ENCODE measurements at regions not wholly inside any gene's neighbourhood (a gene's known extent, or its start where the extent isn't known, plus 50 kb on each side); places are given as distances from the start of the nearest gene placed in this dataset.

DNA sequence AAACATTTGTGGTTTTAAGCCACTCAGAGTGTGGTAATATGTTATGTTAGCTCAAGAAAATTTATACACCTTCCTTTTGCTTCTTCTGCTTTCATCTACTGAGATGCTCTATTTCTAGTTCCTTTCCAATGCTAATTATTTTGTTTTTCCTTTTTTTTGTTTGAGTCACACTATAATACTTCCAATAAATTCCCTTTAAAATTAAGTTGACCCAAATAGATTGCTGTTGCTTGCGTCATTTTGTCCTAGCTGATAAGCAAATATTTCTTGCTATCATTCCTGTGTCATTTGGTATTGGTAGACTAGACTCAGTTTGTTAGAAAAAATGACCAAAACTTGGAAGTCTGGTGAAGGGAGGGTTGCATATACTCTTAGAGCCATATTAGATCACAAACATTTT is 437.0 kb upstream of the CNTN6 start:
- DNase-seq (ENCODE audit: low read depth) = no peak
- TF ChIP-seq CTCF (conservative IDR thresholded peaks at IDR 0.05; ENCODE audit: low read depth, low read length) = no peak
- no peak overlapping the region for H3K4me3 ChIP-seq (ENCODE audit: low read length)

GRCh38 chr3:661356-661755 is 431.5 kb upstream of the CNTN6 start:
- no peak for DNase-seq (ENCODE audit: low read depth)
- no peak overlapping the region for H3K4me3 ChIP-seq (ENCODE audit: low read length)
- TF ChIP-seq CTCF (conservative IDR thresholded peaks at IDR 0.05; ENCODE audit: low read depth, low read length) = no peak

GRCh38 chr3:674116-674515 is 418.7 kb upstream of the CNTN6 start:
- H3K4me3 ChIP-seq (ENCODE audit: low read length) = no peak overlapping the region
- DNase-seq (ENCODE audit: low read depth) = no peak

DNA sequence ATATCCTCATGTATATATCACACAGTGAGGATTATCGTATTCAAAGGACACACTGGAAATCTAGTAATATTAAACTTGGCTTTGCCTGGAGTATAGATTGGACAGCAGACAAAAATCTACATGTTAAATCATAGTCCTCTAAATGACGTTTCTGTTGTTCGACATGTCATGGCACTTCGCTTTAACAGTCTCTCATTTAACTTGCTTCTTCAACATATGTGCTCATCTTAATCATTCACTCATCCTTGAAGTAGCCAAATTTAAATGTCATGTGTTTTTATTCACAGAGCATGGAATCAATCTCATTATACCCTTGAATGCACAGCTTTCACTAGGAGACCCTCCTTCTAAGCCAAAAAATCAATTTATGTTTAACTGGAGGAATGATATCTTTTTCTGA is 417.0 kb upstream of the CNTN6 start:
- H3K4me3 ChIP-seq (ENCODE audit: low read length) = no peak overlapping the region
- TF ChIP-seq CTCF (conservative IDR thresholded peaks at IDR 0.05; ENCODE audit: low read depth, low read length) = no peak
- no peak for DNase-seq (ENCODE audit: low read depth)

More at GRCh38 chr3:674116-674515, 418.7 kb upstream of the CNTN6 start:
- no peak for TF ChIP-seq CTCF (conservative IDR thresholded peaks at IDR 0.05; ENCODE audit: low read depth, low read length)

- no peak for TF ChIP-seq CTCF (conservative IDR thresholded peaks at IDR 0.05; ENCODE audit: low read depth, low read length)
- no peak overlapping the region for H3K4me3 ChIP-seq (ENCODE audit: low read length)
- no peak for DNase-seq (ENCODE audit: low read depth)
Measured at GRCh38 chr3:683770-684169, 409.1 kb upstream of the CNTN6 start.

DNA sequence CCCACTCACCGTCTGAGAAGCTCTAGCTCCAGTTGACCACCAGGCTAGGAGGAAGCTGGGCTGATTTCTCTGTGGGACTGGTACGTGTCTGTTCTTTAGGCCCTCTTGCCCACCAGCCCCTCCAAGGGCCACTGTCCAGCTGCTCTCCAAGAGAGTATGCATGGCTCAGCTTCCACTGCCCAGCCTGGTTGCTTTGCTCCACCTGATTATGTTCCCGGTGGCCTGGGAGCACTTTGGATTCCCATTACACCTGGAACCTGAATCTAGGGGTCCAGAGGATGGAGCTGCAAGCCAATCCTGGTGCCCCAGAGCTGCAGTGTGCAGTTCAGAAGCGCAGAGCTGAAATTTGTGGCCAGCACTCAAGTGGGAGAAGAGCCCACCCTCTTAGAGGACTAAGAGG is 402.1 kb upstream of the CNTN6 start:
- TF ChIP-seq CTCF (conservative IDR thresholded peaks at IDR 0.05; ENCODE audit: low read depth, low read length) = no peak
- DNase-seq (ENCODE audit: low read depth) = no peak
- H3K4me3 ChIP-seq (ENCODE audit: low read length) = no peak overlapping the region

DNA sequence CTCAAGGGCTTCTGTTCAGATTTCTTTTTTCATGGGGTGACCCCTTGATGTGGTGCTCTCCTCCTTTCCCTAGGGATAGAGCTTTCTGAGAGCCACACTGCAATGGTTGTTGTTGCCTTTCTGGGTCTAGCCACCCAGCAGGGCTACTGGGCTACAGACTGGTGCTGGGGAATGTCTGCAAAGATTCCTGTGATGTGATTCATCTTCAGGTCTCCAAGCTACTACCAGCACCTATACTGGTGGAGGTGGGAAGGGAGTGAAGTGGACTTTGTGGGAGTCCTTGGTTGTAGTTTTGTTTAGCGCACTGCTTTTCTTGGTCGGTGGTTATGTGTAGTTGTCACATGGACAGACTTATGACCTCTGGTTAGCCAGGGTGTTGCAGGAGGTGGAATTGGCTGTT is 392.3 kb upstream of the CNTN6 start:
- DNase-seq (ENCODE audit: low read depth) = no peak
- no peak for TF ChIP-seq CTCF (conservative IDR thresholded peaks at IDR 0.05; ENCODE audit: low read depth, low read length)
- no peak overlapping the region for H3K4me3 ChIP-seq (ENCODE audit: low read length)

Data from retinal pigment epithelial cell (primary cell).